D721Med (cell line): ENCODE measurements at regions not wholly inside any gene's neighbourhood (a gene's known extent, or its start where the extent isn't known, plus 50 kb on each side); places are given as distances from the start of the nearest gene placed in this dataset.
"Not testable (repeated sequence)": the region's sequence is repeated elsewhere in the genome, so short reads cannot be mapped to it uniquely, and the experiment has no call there.

Experiments used
- DNase-seq: peaks from one replicate; pipeline ENCODE4 v3.0.0; 2011; ENCODE audit warnings: low spot score; ENCODE audit not compliant: insufficient read length
- FAIRE-seq: peaks from 2 replicates; lab custom pipeline; 2011; peaks lifted over from hg19 to GRCh38; lab: Jason Lieb, UNC
- TF ChIP-seq, protein P1 (sequence below): IDR thresholded peaks from 2 replicates; pipeline ENCODE4 v1.5.1; 2012; ENCODE audit warnings: mild to moderate bottlenecking, control low read depth; ENCODE audit not compliant: insufficient read depth; ENCODE audit errors: missing control alignments

DNA sequence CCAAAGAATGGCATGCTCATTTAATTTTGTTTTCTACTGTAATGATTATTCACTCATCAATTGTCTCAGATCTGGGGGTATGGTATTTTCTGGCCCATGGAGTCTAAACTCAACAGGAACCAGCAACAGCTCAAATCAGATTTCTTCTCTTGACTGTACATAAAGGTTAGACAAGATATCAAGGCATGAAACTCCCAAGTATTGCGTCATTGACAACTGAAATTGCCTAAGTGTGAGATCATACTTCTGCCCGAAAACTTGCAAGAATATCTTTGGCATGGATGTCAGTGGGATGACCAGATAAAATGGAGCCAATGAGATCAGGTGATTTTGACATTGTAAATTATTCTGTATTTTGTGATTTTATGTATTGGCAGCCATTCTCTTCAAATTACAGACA lies 141.7 kb upstream of the STK32A start:
- no peak for DNase-seq
- FAIRE-seq: no peak
- TF ChIP-seq, protein P1, sequence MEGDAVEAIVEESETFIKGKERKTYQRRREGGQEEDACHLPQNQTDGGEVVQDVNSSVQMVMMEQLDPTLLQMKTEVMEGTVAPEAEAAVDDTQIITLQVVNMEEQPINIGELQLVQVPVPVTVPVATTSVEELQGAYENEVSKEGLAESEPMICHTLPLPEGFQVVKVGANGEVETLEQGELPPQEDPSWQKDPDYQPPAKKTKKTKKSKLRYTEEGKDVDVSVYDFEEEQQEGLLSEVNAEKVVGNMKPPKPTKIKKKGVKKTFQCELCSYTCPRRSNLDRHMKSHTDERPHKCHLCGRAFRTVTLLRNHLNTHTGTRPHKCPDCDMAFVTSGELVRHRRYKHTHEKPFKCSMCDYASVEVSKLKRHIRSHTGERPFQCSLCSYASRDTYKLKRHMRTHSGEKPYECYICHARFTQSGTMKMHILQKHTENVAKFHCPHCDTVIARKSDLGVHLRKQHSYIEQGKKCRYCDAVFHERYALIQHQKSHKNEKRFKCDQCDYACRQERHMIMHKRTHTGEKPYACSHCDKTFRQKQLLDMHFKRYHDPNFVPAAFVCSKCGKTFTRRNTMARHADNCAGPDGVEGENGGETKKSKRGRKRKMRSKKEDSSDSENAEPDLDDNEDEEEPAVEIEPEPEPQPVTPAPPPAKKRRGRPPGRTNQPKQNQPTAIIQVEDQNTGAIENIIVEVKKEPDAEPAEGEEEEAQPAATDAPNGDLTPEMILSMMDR: no peak

DNA sequence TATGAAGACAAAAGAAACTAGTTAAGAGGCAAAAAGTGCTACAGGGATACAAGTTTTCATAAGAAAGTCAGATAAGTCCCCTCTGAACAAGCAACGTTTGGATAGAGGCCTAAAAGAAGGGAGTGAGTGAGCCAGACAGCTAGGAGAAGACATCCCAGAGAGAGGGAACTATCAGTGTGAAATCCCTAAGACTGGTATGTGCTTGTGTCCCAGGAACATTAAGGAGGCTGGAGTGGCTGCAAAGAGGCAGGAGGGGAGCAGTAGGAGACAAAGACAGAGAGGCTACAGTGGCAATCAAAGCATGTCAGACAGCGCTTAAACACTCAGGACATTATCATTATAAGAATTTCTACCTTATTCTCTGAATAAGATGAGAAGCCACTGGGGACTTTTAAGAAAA lies 139.1 kb upstream of the STK32A start:
- FAIRE-seq (no peak), DNase-seq (no peak)
- TF ChIP-seq, protein P1: no peak

DNA sequence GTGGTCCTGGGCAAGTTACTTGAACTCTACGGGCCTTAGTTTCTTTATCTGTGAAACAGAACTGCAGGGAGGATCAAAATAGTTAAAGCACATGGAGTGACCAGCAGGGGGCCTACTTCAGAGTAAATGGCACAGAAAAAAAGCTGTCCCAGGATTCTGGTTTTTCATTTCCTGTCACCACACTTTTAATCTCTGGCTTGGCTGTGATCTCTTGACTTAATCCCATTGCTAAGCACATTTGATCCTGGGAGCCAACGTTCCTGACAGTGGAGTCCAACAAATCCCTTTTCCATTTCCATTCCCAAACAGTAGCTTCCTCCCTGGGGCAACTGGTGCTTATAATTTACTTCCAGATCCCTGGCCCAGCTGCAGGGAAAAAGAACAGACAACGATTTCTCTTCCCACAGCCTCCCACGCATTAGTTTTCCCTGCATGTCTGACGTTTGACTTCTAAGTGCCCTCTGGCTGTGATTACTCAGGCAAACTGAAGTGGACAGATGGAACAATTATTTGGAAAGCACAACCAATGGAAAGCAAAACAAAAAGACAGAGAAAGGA lies 136.5 kb upstream of the STK32A start:
- FAIRE-seq (peak; percentile 97), DNase-seq (peak; percentile 22)

DNA sequence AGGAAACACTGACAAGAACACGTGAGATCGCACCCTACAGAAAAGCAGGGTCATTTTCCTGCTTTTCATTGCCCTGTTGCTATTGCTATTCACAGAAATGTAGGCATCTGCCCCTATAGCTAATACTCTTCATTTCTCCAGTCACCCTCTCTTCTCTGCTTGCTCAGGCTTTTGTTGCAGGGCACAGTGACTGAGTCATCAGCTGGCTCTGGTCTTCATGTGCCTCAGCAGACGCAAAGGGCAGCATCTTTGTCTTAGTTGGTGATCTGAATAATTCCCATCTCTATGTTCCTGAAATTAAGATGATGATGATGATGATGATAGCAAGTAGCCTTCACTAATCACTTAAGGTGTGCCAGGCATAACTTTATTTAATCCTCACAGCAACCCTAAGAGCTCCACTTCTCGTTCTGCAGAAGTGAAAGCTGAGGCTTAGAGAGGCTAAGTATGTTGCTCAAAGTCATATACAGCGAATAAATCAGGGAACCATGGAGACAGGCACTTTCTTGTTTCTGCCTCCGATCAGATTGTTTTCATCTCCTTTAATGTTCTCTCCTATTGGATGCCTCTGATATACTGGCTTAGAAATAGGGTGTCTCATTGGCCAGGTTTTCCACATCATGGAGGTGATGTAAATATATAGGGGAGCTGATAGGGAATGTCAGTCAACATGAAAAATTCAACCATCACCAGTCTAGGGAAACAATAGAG lies 133.0 kb upstream of the STK32A start:
- DNase-seq (no peak), FAIRE-seq (peak; percentile 29)
- TF ChIP-seq, protein P1: no peak

More for the DNA sequence above, 136.5 kb upstream of the STK32A start:
- TF ChIP-seq, protein P1: peak; percentile 63

DNA sequence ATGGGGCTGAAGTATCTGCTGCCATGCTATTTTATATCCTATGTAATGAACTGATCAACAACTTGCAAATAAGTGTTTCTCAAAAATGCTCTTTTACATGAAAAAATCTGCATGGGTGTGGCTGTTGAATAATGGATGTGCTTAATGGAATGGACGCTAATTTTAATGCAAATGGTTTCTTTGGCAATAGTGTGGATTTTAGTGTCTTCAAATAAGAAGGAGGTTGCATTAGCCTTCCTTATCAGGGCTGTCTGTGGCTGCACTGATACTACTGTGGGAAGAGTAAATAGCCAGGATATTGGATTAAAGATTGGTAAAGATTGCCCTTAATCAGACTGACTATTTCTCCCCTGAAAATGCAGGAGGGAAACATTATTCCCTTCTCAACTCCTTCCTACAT lies 121.9 kb upstream of the STK32A start:
- no peak for DNase-seq
- TF ChIP-seq, protein P1: no peak
- no peak for FAIRE-seq

DNA sequence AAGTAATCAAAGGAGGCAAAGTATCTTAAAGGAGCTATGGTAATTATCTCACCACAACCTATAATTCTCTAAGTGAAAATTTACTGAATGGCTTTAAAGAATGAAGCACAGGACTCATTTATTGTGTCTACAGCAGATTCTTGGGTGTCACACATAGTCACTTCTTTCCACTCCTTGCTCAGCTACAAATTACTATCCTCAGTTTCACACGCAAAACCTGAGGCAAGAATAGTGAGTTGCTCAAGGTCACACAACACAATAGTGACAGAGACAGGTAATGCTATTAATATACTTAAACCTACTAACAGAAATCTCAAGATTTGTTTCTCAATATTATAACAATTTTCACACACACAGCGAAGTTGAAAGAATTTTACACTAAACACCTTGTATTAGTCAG lies 120.9 kb upstream of the STK32A start:
- DNase-seq: no peak
- TF ChIP-seq, protein P1: no peak
- no peak for FAIRE-seq

DNA sequence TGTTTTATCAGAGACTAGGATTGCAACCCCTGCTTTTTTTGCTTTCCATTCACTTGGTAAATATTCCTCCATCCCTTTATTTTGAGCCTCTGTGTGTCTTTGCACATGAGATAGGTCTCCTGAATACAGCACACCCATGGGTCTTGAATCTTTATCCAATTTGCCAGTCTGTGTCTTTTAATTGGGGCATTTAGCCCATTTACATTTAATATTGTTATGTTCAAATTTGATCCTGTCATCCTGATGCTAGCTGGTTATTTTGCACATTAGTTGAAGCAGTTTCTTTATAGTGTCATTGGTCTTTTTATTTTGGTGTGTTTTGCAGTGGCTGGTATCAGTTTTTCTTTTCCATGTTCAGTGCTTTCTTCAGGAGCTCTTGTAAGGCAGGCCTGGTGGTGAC lies 95.1 kb upstream of the STK32A start:
- not testable (repeated sequence) for FAIRE-seq, DNase-seq
